NCI-H1694 treated with DMSO at 0.1 percent for 48 hours (cell line): ENCODE measurements at regions not wholly inside any gene's neighbourhood (a gene's known extent, or its start where the extent isn't known, plus 50 kb on each side); places are given as distances from the start of the nearest gene placed in this dataset.
"Not testable (repeated sequence)": the region's sequence is repeated elsewhere in the genome, so short reads cannot be mapped to it uniquely, and the experiment has no call there.

Experiments
- DNase-seq: peaks from one replicate; lab custom pipeline; 2025; lab: John Stamatoyannopoulos, UW

DNA sequence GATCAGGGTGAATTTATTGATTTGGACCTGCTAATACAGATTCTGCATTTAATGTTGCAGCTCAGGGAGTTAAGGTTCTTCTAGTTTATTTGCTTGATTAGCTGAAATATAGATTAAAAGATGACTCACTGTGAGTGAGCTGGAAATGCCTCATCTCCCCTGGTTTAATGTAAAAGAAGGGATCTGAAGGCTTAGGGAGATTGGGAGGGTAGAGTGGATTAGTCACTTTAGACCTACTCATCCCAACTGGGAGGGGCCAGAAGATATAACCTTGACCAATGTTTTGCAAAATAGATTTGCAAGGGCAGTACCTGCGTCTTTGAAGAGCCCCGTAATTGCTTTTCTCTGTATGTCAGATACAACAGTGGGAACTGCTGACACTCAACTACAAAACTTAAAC, 922.8 kb upstream of the ADGRL4 start:
- DNase-seq: no peak

- no peak for DNase-seq
Observed at GRCh38 chr1:79928901-79929300, 922.4 kb upstream of the ADGRL4 start.

DNA sequence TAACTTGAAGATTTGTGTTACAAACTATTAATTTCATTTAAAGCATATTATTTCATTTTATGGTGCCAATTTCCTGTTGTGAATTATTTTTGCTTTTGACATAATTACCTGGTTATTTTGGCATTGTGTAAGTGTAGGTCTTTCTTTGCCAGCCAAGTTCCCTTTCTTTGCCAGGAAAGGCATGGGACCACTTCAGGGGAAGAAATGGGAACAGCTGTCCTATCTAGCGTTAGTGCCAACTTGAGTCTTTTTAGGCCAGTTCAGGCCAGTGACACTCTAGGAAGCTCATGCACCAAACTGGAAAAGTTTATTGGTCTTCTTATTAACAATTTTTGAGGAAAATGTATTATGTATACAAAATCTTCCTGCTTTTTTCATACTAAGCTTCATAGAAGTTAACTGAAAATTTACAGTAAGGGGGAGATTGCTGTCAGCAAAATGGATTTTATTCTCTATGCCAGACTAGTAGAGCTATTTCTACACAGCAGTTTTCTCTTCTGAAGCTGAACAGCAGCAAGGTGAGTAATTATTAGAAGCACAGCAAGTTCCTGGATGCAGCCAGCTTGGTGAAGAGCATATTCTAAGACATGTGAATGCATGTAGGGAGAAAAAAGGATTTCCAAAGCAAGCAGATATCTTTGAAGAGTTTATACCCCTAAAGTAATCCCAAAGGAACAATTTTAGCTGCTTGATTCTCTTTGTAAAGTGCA, 914.6 kb upstream of the ADGRL4 start:
- DNase-seq: no peak

DNA sequence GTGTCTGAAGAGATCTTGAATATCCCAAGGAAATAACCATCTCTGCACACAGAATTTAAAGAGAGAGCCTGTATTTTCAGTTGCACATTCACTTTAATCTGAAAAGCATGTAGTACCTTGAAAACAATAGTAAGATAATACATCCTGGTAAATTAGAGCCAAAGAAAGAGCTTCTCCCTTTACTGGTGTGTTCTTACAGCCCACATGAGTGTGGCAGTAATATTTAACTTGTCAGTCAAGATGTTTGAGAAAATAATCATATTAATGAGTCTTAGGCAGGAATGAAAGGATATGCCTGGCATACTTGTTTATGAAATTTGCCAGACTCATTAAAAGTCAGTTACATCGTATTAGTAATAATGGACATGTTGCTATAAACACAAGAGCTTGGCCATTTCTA, 908.4 kb upstream of the ADGRL4 start:
- no peak for DNase-seq

DNA sequence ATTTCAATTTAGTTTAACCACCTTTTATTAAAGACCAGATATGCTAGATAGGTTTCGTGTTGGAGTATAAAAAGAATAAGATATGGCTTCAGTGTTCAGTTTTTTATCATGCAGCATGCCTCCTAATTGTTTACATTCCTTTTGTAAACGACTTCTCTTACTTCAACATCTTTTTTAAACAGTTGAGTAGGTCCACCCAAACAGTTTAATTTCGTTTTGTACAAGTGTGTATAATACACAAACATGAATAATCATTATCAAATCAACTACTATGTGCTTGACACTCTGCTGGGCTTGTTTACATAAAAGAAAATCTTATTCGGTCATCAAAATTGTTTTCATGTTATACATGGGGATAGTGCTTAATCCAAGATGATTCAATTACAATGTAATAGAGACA, 906.3 kb upstream of the ADGRL4 start:
- no peak for DNase-seq

- DNase-seq: no peak
Observed at GRCh38 chr1:79903321-79903720, 896.8 kb upstream of the ADGRL4 start.

GRCh38 chr1:79902418-79902817, 895.9 kb upstream of the ADGRL4 start:
- DNase-seq: no peak

- DNase-seq: no peak
Observed at GRCh38 chr1:79899914-79900313, 893.4 kb upstream of the ADGRL4 start.

DNA sequence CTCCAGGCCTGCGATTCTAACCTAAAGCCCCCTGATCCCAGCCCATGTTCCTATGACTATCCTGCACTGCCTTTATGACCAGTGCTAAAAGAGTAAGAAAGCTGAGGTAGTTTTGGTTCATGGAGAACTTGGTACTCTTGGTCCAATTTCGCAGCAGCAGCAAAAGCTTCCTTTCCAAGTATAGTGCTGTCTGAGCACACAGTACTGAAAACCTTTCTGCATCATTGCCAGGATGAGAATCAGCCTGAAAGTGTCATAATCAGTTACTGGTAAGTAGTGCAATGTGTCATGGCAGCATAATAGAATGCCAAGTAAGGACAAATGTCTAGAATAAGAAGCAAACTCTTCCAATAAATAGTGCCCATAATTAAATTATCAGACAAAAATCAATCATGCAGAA, 889.6 kb upstream of the ADGRL4 start:
- DNase-seq: no peak

GRCh38 chr1:79895573-79895972, 889.0 kb upstream of the ADGRL4 start:
- no peak for DNase-seq

DNA sequence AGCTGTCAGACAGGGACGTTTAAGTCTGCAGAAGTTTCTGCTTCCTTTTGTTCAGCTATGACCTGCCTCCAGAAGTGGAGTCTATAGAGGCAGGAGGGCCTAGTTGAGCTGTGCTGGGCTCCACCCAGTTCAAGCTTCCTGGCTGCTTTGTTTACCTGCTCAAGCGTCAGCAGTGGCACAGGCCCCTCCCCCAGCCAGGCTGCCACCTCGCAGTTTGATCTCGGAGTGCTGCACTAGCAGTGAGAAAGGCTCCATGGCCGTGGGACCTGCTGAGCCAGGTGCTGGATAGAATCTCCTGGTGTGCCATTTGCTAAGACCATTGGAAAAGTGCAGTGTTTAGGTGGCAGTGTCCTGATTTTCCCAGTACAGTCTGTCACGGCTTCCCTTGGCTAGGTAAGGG, 887.6 kb upstream of the ADGRL4 start:
- DNase-seq: not testable (repeated sequence)

- no peak for DNase-seq
Observed at GRCh38 chr1:79887059-79887458, 880.5 kb upstream of the ADGRL4 start.

GRCh38 chr1:79885101-79885500, 878.6 kb upstream of the ADGRL4 start:
- no peak for DNase-seq

DNA sequence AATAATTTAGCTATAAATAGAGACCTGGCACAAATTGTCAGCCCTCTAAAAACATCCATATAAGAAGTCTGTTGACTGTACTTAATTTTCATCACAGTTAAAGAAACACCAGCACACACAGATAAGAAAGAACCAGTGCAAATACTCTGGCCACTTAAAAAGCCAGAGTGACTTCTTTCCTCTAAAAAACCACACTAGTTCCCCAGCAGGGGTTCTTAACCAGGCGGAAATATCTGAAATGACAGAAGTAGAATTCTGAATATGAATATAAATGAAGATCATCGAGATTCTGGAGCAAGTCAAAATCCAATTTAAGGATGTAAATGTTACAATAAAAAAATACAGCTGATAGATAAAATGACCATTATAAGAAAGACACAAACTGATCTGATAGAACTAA, 870.6 kb upstream of the ADGRL4 start:
- no peak for DNase-seq

- DNase-seq: no peak
Observed at GRCh38 chr1:79875187-79875586, 868.7 kb upstream of the ADGRL4 start.

DNA sequence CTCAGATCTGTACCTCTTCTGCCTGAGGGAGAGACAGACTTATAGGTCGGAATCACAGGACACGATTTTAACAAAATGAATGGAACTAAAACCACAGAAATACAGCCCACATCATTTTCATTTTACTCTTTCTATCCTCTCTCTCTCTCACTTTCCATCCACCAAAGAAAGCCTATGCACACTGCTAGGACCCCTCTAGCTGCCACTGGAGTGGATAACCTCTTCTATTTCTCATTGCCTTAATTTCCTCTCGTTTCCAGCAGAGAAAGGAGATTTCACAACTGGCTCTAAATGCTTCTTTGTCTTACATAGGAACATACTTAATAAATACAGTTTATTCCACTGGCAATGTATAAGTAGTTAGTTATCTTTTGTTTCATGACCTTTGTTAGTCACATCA, 867.8 kb upstream of the ADGRL4 start:
- DNase-seq: no peak

- DNase-seq: no peak
Observed at GRCh38 chr1:79859212-79859948, 852.9 kb upstream of the ADGRL4 start.

- no peak for DNase-seq
Observed at GRCh38 chr1:79852004-79852403, 845.5 kb upstream of the ADGRL4 start.

DNA sequence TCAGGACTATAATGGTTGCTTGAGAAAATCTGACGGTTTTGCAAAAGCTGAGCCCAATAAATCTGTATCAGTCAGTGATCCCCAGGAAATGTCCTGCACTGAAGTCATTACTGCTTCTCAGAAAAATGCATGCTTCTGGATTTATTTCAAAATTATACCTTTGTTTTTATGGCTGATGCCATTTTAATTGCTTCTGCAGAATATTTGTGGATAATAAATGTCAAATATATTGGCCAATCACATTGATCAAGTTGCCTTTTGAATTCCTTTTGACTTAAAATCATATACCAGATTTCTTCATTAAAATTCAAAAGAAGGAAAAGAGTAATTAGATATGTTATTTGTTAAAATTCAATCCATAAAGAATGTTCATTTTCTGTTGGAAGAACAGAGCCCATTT, 842.9 kb upstream of the ADGRL4 start:
- no peak for DNase-seq

DNA sequence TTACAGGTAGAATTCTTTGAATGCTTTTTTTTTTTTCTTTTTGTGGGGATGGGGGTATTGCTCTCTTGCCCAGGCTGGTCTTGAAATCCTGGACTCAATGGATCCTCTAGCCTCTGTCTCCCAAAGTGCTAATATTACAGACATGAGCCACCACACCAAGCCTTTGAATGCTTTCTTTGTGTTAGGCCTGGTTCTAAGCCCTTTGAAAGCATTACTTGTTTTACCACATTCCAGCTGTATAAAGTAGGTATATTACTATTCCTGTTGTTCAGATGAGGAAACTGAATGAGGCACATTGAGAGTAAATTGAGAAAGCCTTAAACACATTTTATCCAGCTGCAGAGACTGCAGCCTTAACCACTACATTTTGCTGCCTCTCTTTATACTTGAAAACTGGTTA, 841.8 kb upstream of the ADGRL4 start:
- no peak for DNase-seq

DNA sequence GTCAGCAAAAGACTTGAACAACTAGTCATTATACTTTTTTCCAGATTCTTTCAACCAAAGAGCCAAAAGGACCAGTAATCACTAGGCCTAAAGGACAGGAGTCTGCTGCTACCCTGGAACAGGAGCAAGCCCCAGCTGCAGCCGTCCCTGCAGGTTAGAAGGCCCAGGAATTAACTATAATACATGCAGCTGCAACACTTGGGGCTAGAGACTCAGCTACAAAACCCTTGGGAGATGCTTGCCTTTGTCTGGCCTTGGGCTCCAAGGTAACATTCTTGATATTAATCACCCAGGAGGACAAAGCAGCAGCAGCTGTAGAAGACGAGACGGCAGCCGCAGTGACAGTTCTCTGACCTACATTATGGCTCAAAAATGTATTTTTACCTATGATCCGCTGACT, 841.2 kb upstream of the ADGRL4 start:
- DNase-seq: no peak

DNA sequence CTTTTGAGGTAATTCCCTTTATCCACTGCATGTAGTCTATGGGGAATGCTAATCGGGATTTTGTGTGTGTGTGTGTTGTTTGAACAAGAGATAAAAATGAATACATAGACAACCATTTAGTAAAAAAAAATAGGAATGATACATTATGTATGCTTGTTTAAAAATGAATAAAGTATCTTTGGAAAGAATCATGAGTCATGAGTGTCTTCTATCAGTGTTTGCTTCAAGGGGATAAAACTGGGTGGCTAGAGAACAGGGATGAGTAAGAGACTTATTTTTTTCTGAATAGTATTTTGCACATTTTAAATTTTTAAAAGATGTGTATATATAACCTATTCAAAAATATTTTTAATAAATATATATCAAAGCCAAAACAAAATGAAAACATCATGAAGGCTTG, 839.4 kb upstream of the ADGRL4 start:
- DNase-seq: no peak

DNA sequence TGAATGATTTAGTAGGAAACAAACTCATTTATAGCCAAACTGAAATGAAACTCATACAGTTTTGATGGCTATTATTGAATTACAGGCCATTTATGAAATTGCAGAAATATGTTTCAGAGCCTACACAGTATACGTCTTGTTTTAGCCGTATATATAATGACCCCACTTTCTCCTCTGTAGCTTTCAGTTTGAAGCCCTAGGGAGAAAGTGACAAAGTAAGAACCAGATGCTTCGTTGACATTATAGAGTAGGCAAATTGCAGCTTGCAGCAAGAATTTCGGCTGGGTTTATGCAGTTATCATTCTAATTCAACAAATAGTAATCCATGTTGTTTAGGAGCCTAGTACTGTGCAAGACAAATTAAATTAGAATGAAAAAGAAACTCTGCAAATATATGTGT, 836.3 kb upstream of the ADGRL4 start:
- no peak for DNase-seq

- DNase-seq: no peak
Observed at GRCh38 chr1:79839882-79840281, 833.4 kb upstream of the ADGRL4 start.
